Chondrocyte (in vitro differentiated cells): ENCODE measurements at regions not wholly inside any gene's neighbourhood (a gene's known extent, or its start where the extent isn't known, plus 50 kb on each side); places are given as distances from the start of the nearest gene placed in this dataset.

Source experiments
- DNase-seq: peaks from one replicate; pipeline ENCODE4 v3.0.0; 2021; ENCODE audit warnings: mixed read lengths, low spot score
- H3K27ac Mint-ChIP-seq: one replicate; pipeline ENCODE4 v1.8.0; 2021; ENCODE audit warnings: mild to moderate bottlenecking, moderate library complexity, mixed read lengths; ENCODE audit not compliant: unreplicated experiment
- H3K27me3 Mint-ChIP-seq: 2 replicates; pipeline ENCODE4 v1.8.0; 2021; ENCODE audit warnings: low read depth, mixed read lengths
- H3K36me3 Mint-ChIP-seq: 2 replicates; pipeline ENCODE4 v1.8.0; 2021; ENCODE audit warnings: low read depth, mixed read lengths
- H3K4me1 Mint-ChIP-seq: 2 replicates; pipeline ENCODE4 v1.8.0; 2021; ENCODE audit warnings: low read depth, mild to moderate bottlenecking, mixed read lengths
- H3K4me3 Mint-ChIP-seq: one replicate; pipeline ENCODE4 v1.8.0; 2021; ENCODE audit warnings: mild to moderate bottlenecking, moderate library complexity, mixed read lengths; ENCODE audit not compliant: unreplicated experiment
- H3K9me3 Mint-ChIP-seq: 2 replicates; pipeline ENCODE4 v1.8.0; 2021; ENCODE audit warnings: low read depth, mixed read lengths
- TF ChIP-seq, protein P1 (sequence below): fragments of 200-600 bp; sonication (generic); IDR thresholded peaks from 2 replicates; pipeline ENCODE4 v1.5.0; 2021; ENCODE audit warnings: antibody characterized with exemption, mild to moderate bottlenecking, moderate library complexity

DNA sequence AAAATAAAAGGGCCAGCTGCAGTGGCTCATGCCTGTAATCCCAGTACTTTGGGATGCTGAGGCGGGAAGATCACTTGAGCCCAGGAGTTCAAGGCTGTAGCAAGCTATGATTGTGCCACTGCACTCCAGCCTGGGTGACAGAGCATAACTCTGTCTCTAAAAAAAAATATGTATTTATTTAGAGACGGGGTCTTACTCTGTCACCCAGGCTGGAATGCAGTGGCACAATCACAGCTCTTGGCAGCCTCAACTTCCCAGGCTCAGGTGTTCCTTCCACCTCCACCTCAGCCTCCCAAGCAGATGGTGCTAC, 179.3 kb upstream of the ATF7IP start:
- Mint-ChIP-seq H3K27ac (no peak overlapping the region), H3K9me3 (peaks cover 2% of the 10 kb centered on the region), H3K4me1 (peaks cover 2% of the 10 kb centered on the region), H3K27me3 (peaks cover 29% of the 10 kb centered on the region), H3K36me3 (no peaks in the 10 kb centered on the region), H3K4me3 (no peak overlapping the region)
- TF ChIP-seq, protein P1, sequence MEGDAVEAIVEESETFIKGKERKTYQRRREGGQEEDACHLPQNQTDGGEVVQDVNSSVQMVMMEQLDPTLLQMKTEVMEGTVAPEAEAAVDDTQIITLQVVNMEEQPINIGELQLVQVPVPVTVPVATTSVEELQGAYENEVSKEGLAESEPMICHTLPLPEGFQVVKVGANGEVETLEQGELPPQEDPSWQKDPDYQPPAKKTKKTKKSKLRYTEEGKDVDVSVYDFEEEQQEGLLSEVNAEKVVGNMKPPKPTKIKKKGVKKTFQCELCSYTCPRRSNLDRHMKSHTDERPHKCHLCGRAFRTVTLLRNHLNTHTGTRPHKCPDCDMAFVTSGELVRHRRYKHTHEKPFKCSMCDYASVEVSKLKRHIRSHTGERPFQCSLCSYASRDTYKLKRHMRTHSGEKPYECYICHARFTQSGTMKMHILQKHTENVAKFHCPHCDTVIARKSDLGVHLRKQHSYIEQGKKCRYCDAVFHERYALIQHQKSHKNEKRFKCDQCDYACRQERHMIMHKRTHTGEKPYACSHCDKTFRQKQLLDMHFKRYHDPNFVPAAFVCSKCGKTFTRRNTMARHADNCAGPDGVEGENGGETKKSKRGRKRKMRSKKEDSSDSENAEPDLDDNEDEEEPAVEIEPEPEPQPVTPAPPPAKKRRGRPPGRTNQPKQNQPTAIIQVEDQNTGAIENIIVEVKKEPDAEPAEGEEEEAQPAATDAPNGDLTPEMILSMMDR, result peak; percentile 14
- no peak for DNase-seq

DNA sequence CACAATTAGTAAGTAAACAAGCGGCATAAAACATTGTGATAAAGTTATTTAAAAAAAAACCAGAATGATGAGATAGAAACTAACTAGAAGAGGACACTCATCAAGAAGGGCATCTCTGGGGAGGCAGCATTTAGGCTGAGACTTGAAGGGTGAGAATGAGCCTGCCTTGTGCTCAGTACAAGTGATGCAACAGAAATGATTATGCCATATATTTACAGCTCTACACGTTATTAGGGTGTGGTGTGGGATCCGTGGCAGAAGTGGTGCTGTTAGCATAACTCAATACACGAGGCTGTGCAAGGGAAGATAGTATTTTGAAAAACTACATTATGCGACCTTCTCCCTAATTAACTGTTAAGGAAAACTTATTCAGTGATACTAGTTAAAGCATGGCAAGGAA, 178.5 kb upstream of the ATF7IP start:
- no peak overlapping the region for H3K4me3 Mint-ChIP-seq
- H3K27me3 Mint-ChIP-seq, result peaks cover 29% of the 10 kb centered on the region
- H3K9me3 Mint-ChIP-seq, result no peaks in the 10 kb centered on the region
- H3K4me1 Mint-ChIP-seq, result peaks cover 2% of the 10 kb centered on the region
- TF ChIP-seq, protein P1, result no peak
- no peak for DNase-seq
- no peak overlapping the region for H3K27ac Mint-ChIP-seq
- no peaks in the 10 kb centered on the region for H3K36me3 Mint-ChIP-seq

DNA sequence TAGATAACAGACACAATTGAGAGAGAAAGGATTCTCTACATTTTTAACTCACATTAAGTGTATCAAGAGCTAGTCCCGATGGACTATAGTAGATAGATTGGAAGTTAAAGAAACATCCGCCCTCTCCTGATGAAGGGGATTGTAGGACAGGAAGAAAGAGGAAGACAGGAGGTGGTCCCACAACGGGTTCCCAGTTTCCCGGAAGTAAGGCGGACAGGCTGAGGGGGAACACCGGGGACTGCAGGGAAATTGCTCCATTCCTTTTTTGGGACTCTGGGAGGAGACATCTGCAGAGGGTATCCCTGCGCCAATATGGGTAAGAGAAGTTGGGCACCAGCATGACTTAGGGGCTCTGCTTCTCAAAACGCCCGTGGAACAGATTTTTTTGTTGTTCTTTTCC, 177.5 kb upstream of the ATF7IP start:
- peaks cover 2% of the 10 kb centered on the region for H3K4me1 Mint-ChIP-seq
- H3K4me3 Mint-ChIP-seq, result no peak overlapping the region
- H3K9me3 Mint-ChIP-seq, result no peaks in the 10 kb centered on the region
- peaks cover 29% of the 10 kb centered on the region for H3K27me3 Mint-ChIP-seq
- TF ChIP-seq, protein P1, result no peak
- no peaks in the 10 kb centered on the region for H3K36me3 Mint-ChIP-seq
- no peak overlapping the region for H3K27ac Mint-ChIP-seq
- no peak for DNase-seq

DNA sequence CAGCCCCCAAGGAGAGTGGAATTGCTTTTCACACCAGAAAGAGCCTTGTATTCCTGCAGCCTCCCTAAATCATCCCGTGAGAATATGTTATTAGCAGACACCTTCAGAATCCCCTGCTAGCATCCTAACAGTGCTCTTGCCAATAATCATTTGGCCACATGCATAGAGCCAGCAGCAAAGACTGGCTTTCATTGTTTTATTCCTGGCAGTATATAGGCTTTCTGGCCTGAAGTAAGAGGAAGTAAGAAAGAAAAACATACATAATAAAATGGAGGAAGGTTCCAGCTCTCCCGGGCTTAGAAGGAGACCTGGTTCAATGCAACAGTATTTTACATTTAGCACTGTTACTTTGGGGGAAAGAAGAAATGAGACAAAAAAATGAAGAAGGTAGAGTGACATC, 176.7 kb upstream of the ATF7IP start:
- peaks cover 2% of the 10 kb centered on the region for H3K4me1 Mint-ChIP-seq
- TF ChIP-seq, protein P1, result no peak
- no peak overlapping the region for H3K27ac Mint-ChIP-seq
- H3K9me3 Mint-ChIP-seq, result no peaks in the 10 kb centered on the region
- H3K27me3 Mint-ChIP-seq, result peaks cover 29% of the 10 kb centered on the region
- H3K4me3 Mint-ChIP-seq, result no peak overlapping the region
- no peaks in the 10 kb centered on the region for H3K36me3 Mint-ChIP-seq
- DNase-seq, result no peak

DNA sequence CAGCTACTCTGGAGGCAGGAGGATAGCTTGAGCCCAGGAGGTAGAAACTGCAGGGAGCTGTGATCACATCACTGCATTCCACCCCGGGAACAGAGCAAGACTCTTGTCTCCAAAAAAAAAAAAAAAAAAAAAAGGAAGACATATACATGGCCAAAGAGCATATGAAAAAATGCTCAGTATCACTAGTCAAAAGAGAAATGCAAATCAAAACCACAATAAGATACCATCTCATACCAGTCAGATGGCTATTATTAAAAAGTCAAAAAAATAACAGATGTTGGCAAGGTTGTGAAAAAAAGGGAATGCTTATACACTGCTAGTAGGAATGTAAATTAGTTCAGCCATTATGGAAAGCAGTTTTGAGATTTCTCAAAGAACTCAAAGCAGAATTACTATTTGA, 174.8 kb upstream of the ATF7IP start:
- no peak overlapping the region for H3K4me3 Mint-ChIP-seq
- no peak overlapping the region for H3K27ac Mint-ChIP-seq
- TF ChIP-seq, protein P1, result no peak
- peaks cover 2% of the 10 kb centered on the region for H3K4me1 Mint-ChIP-seq
- no peaks in the 10 kb centered on the region for H3K9me3 Mint-ChIP-seq
- H3K36me3 Mint-ChIP-seq, result no peaks in the 10 kb centered on the region
- no peak for DNase-seq
- H3K27me3 Mint-ChIP-seq, result peaks cover 23% of the 10 kb centered on the region
